ENCODE measurements at regions not wholly inside any gene's neighbourhood (a gene's known extent, or its start where the extent isn't known, plus 50 kb on each side); places are given as distances from the start of the nearest gene placed in this dataset.

DNA sequence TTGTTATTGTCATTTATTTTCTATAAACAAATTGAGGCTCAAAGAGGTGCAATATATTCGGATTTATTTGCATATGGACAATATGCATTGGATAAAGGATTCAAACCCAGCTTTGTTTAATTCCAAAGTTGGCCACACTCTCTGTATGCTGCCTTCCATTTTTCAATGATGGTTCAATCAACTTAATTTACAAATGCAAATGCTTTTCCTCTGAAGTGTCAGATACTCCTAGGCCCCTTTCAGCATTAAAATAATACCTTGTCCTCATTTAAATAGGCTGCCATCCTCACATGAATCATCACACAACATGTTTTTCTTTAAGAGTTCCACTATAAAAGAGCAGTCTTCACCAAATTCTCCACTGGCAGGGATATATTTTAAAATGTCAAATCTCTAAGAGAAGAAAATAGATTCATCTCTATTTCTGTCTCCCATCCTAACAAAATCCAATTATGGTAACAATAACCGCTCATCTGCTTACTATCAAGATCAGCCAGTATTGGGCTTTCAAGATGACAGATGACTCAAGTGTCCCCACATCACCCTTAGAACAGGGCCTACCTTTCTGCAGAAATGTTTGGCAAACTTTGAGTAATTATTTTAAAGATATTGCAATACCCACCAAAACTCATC lies 114.8 kb downstream of the SCG2 start:
- BruUV-seq (replicated peaks) = no TSS peak
- Mint-ChIP-seq H3K36me3 (ENCODE audit: insufficient read depth, unreplicated experiment) (no peaks in the 10 kb centered on the region), H3K27me3 (ENCODE audit: insufficient read depth, unreplicated experiment) (peaks cover 7% of the 10 kb centered on the region), H3K27ac (ENCODE audit: unreplicated experiment) (no peak overlapping the region), H3K4me3 (ENCODE audit: unreplicated experiment) (no peak overlapping the region), H3K9me3 (ENCODE audit: unreplicated experiment) (peaks cover 10% of the 10 kb centered on the region), H3K4me1 (ENCODE audit: low read depth, unreplicated experiment) (no peaks in the 10 kb centered on the region)
- intact Hi-C loops (cut with micrococcal nuclease; ENCODE audit: unreplicated experiment) = no loop called here
- Histone ChIP-seq H3K4me3 (ENCODE audit: low read depth, low read length) (no peak overlapping the region), H3K36me3 (ENCODE audit: control insufficient read depth, insufficient read depth, low read length) (no peaks in the 10 kb centered on the region), H3K9me3 (peaks cover 2% of the 10 kb centered on the region; the same call in 1 of the 2 replicates), H3K4me1 (no peaks in the 10 kb centered on the region), H3K27me3 (replicated peaks; ENCODE audit: control insufficient read depth, insufficient read depth, low read length) (no peaks in the 10 kb centered on the region)
- ChIA-PET POLR2A (no interaction called here), CTCF (no interaction called here)
- DNase-seq = no peak
- TF ChIP-seq, protein P1, sequence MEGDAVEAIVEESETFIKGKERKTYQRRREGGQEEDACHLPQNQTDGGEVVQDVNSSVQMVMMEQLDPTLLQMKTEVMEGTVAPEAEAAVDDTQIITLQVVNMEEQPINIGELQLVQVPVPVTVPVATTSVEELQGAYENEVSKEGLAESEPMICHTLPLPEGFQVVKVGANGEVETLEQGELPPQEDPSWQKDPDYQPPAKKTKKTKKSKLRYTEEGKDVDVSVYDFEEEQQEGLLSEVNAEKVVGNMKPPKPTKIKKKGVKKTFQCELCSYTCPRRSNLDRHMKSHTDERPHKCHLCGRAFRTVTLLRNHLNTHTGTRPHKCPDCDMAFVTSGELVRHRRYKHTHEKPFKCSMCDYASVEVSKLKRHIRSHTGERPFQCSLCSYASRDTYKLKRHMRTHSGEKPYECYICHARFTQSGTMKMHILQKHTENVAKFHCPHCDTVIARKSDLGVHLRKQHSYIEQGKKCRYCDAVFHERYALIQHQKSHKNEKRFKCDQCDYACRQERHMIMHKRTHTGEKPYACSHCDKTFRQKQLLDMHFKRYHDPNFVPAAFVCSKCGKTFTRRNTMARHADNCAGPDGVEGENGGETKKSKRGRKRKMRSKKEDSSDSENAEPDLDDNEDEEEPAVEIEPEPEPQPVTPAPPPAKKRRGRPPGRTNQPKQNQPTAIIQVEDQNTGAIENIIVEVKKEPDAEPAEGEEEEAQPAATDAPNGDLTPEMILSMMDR (IDR thresholded peaks at IDR 0.05; ENCODE audit: insufficient read depth in 1 of 2, low read depth in 1 of 2, low read length in 1 of 2, severe bottlenecking in 1 of 2, unreplicated experiment in 1 of 2) = no peak

- intact Hi-C loops (cut with micrococcal nuclease; ENCODE audit: unreplicated experiment) = no loop called here
- Mint-ChIP-seq H3K9me3 (ENCODE audit: unreplicated experiment) (peaks cover 10% of the 10 kb centered on the region), H3K36me3 (ENCODE audit: insufficient read depth, unreplicated experiment) (no peaks in the 10 kb centered on the region), H3K4me3 (ENCODE audit: unreplicated experiment) (no peak overlapping the region), H3K27me3 (ENCODE audit: insufficient read depth, unreplicated experiment) (peaks cover 7% of the 10 kb centered on the region), H3K27ac (ENCODE audit: unreplicated experiment) (no peak overlapping the region), H3K4me1 (ENCODE audit: low read depth, unreplicated experiment) (no peaks in the 10 kb centered on the region)
- Histone ChIP-seq H3K4me3 (ENCODE audit: low read depth, low read length) (no peak overlapping the region), H3K9me3 (peaks cover 2% of the 10 kb centered on the region; the same call in 1 of the 2 replicates), H3K4me1 (no peaks in the 10 kb centered on the region), H3K36me3 (ENCODE audit: control insufficient read depth, insufficient read depth, low read length) (no peaks in the 10 kb centered on the region), H3K27me3 (replicated peaks; ENCODE audit: control insufficient read depth, insufficient read depth, low read length) (no peaks in the 10 kb centered on the region)
- BruUV-seq (replicated peaks) = no TSS peak
- ChIA-PET POLR2A (no interaction called here), CTCF (no interaction called here)
- no peak for DNase-seq
- TF ChIP-seq, protein P1 (IDR thresholded peaks at IDR 0.05; ENCODE audit: insufficient read depth in 1 of 2, low read depth in 1 of 2, low read length in 1 of 2, severe bottlenecking in 1 of 2, unreplicated experiment in 1 of 2) = no peak
These were observed 113.3 kb downstream of the SCG2 start for GRCh38 chr2:223488814-223489213.

DNA sequence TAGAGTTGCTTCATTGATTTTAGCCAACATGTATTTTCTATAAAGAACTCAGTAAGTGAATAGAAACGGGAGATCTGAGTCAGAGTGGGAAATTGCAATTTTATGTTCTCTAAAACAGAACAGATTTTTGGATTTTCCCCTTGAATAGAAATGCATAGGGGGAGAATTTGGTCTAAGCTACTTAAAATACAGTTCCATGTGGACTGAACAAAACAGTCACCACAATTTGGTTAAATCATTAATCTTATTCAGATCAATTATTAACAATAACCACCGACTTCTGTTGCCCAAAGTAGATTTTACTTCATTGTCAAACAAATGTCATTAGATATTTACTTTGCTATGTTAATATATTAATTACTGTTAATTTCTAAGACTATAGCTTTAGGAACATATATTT lies 107.7 kb downstream of the SCG2 start:
- no TSS peak for BruUV-seq (replicated peaks)
- TF ChIP-seq, protein P1 (IDR thresholded peaks at IDR 0.05; ENCODE audit: insufficient read depth in 1 of 2, low read depth in 1 of 2, low read length in 1 of 2, severe bottlenecking in 1 of 2, unreplicated experiment in 1 of 2) = no peak
- no peak overlapping the region for H3K27ac Mint-ChIP-seq (ENCODE audit: unreplicated experiment)
- peaks cover 7% of the 10 kb centered on the region for H3K27me3 Mint-ChIP-seq (ENCODE audit: insufficient read depth, unreplicated experiment)
- no peaks in the 10 kb centered on the region for H3K36me3 Mint-ChIP-seq (ENCODE audit: insufficient read depth, unreplicated experiment)
- no peaks in the 10 kb centered on the region for H3K27me3 ChIP-seq (replicated peaks; ENCODE audit: control insufficient read depth, insufficient read depth, low read length)
- peaks cover 10% of the 10 kb centered on the region for H3K9me3 Mint-ChIP-seq (ENCODE audit: unreplicated experiment)
- intact Hi-C loops (cut with micrococcal nuclease; ENCODE audit: unreplicated experiment) = no loop called here
- H3K4me1 ChIP-seq = no peaks in the 10 kb centered on the region
- no peak overlapping the region for H3K4me3 Mint-ChIP-seq (ENCODE audit: unreplicated experiment)
- DNase-seq = no peak
- no peak overlapping the region for H3K4me3 ChIP-seq (ENCODE audit: low read depth, low read length)
- H3K4me1 Mint-ChIP-seq (ENCODE audit: low read depth, unreplicated experiment) = no peaks in the 10 kb centered on the region
- CTCF ChIA-PET = no interaction called here
- H3K36me3 ChIP-seq (ENCODE audit: control insufficient read depth, insufficient read depth, low read length) = no peaks in the 10 kb centered on the region
- H3K9me3 ChIP-seq = peaks cover 2% of the 10 kb centered on the region; the same call in 1 of the 2 replicates
- POLR2A ChIA-PET = no interaction called here

Data from Caco-2 (cell line).